ENCODE measurements at regions not wholly inside any gene's neighbourhood (a gene's known extent, or its start where the extent isn't known, plus 50 kb on each side); places are given as distances from the start of the nearest gene placed in this dataset.
A peak's percentile ranks its signal among the peaks of the same experiment; 100 is the strongest.
"Not testable (repeated sequence)": the region's sequence is repeated elsewhere in the genome, so short reads cannot be mapped to it uniquely, and the experiment has no call there.

DNA sequence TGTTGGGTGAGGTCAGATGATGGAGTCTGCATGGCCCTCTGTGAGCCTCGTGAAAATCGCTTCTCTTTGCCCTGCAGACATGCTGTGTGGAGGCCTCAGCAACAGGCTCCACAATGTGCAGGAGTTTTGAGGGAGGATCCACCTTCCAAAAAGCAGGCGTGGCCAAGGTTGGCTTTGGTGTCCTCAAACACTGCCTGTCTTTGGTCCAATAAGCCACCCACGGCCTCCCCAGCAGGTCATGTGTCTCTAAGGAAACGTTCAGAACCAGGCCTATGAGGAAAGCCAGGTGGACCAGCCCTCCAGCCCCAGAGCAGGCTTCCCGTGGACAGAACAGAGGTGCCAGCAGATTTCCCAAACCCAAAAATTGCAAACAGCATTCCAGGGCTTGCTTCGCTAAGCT lies 340.7 kb upstream of the IRX2 start:
- DNase-seq, result no peak

DNA sequence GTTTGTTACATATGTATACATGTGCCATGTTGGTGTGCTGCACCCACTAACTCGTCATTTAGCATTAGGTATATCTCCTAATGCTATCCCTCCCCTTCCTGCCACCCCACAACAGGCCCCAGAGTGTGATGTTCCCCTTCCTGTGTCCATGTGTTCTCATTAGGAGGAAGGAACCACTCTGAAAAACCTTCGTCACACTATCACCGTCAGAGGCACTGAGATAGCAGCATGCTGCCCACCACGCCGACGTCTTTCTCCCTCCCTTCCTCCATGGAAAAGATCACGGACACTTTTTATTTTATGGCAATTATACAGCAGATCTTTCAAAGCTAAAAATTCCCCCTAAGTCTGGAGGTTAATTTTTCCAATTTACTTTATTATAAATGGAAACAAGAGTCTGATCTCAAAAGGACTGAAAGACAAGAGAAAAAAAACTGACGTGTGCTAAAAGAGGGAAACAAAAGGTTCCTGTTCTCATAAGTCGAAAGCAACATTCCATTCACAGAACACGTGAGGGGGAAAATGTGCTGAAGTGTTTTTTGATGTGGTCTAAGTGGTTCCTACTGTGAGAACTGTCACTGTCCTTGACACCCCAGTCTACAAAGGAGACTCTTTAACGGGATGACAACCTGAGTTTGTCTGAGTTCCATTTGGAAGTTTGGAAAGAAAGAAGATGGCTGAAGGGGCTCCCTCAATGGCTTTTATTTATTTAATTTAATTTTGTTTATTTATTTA lies 339.7 kb upstream of the IRX2 start:
- DNase-seq, result no peak

DNA sequence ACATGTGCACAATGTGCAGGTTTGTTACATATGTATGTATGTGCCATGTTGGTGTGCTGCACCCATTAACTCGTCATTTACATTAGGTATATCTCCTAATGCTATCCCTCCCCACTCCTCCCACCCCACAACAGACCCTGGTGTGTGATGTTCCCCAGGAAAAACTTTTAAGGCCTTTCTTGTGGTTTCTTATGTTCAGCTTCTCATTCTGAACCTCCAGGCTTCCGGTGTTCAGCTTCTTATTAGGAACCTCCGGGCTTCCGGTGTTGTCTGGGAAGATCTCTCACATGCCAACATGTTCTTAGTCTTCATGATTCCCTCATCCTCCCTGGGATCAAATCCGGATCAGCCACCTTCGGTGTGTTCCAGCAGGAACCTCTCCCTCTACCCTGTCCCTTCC lies 338.8 kb upstream of the IRX2 start:
- DNase-seq, result not testable (repeated sequence)

DNA sequence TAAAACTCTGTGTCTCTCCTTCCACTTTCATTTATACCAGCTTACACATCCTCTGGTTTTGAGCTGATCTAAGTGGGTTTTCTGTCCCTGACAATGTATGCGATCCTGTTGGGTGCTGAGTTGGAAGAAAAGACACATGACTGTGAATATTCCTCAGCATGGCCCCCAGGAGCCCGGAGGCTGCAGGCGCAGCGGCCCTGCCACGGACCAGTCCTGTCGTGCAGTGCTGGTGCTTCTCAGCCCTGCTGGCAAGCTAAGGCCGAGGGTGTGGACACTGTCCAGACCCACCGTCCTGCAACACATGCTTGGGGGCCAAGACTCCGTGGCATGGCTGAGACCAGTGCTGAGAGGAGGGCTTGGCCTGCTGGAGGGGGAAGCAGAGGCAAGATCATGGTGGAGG lies 328.9 kb upstream of the IRX2 start:
- no peak for DNase-seq

DNA sequence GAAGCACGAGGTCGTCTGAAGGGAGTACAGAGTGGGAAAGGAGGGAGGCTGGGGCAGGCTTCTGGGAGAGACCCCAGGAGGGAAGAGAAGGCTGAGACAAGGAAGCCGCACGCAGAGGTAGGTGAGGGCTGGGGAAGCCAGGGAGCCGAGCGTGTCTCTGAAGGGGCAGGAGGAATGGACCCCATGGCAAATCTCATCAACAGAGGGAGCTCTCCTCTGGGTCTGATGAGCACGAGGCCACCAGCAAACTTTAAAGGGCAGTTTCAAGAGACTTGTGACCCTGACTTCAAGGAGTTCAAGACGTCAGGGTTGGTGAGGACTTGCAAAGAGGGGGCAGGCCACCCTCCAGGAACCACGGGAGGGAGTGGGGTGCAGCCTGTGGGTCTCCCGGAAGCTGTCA lies 326.2 kb upstream of the IRX2 start:
- DNase-seq, result no peak

DNA sequence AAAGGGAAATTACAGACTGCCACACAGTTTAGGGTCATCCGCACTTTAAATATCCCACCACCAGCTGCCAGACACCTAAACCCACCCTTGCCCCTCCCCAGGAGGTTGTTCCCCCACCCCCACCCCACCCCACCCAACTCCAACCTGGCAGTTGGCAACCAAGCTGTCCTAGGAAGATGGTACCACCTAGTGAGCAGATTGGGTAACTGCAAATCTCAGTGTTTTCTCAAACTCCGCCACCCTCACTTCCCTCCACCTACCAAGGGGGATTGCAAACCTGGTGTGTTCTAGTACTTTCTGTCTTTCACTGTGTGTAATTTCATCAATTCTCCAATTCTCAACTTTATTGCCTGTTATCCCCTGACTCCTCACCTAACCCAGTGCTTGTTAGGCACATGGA lies 323.8 kb upstream of the IRX2 start:
- DNase-seq, result no peak

DNA sequence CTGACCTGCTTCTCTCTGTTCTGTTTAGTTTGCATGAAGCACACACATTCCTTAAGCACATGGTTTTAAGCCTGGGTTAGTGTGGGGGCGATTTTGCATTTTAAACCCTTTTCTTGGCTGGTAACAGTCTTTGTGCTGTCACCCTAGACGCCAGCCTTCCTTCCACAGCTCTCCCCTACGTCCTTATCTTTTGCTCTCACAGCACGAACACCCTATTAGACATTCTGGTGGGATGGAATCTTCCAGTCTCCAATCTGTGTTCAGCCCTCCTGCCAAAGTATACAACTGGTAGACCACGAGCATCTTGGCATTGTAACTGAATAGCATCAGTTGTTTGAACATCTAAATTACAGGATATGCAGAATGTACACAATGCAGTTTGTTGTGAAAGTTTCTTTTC lies 316.9 kb upstream of the IRX2 start:
- DNase-seq, result no peak

DNA sequence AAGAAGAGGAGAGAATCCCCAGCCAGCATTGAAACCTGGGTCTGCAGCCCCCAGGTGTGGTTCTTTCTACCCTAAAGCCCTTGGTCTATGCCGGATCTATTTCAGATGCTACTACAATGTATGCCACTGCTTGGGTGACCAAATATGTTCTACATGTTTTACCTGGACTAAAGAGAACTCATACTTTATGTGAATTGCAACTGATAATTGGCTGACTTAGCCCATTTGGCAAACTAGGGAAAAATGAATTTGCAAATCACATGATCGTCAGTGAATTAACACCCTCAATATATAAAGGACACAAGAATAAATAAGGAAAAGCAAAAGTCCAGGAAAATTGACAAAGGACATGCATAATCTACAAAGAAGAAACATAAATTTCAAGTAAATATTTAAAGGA lies 308.8 kb upstream of the IRX2 start:
- DNase-seq, result no peak

DNA sequence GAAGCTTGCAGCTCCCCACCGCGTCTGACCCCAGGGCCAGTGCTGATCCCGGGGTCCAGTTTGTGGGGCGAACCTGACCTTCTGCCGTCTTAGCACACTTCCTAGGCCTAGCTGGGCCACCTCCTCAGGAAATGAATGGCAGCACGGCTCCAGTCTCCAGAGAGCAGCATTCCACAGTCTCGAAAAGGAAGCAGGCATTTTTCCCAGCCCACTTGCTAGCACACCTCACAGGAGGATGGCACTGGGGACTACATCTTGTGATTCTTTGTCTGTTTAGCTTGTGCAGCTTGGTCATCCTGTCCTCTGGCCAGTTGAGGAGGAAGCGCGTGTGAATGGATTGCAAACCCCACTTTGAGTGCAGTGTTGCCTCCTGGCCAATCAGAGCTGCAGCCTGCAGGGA lies 308.0 kb upstream of the IRX2 start:
- no peak for DNase-seq

DNA sequence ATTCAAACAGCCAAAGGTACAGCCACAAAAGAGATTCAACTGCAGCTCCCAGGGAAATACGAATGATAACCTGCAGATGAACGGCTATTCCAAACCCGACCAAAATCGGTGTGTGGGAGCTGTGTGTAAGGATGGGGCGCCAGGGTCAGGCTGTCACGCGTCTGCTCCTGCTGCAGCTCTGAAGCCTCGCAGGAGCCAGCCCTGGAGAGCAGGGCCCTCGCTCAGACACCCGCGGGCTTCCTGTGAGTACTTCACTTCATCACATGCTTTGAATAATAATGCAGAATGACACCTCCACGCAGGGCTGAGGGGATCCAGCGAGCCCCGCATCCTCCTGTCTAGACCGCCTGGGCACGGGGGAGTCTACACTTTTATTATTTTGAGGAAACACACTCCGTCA lies 307.5 kb upstream of the IRX2 start:
- DNase-seq, result no peak

DNA sequence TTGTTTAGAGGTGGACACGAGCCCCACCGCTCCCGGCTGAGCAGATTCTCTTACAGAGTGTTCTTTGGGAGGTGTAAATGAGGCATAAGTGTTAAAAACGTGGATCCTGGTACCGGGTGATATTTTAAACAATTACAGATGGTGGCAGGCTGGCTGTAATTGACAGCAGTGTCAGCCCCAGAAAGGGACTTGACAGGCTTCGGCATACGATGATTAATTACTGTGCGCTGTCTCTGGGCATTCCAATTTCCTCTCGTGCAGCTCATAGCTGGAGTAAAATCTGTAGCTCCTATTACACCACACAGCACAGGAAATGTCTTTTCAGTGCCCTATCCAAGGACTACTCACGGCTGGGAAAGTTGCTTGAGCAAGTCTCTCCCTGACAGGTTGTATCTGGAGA lies 305.4 kb upstream of the IRX2 start:
- DNase-seq, result peak in 1 of 2 experiments; percentile 41

DNA sequence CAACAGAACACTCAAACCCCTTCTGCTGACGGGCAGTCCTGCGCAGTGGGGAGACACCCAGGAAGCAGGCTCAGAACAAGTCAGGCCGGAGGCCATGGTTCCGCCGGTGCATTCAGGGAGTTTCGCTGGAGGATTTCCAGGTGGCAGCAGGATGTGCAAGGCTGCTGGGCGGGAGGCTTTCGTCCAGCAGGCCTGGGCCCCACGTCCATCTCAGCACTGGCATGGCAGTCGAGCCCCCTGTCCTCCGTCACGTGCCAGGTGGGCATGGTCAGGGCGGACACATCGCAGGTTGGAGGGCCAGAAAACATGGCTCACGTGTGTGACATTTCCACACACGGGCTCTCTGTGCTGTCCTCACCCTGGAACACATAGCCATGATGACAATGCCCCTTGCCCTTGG lies 299.9 kb upstream of the IRX2 start:
- no peak for DNase-seq

DNA sequence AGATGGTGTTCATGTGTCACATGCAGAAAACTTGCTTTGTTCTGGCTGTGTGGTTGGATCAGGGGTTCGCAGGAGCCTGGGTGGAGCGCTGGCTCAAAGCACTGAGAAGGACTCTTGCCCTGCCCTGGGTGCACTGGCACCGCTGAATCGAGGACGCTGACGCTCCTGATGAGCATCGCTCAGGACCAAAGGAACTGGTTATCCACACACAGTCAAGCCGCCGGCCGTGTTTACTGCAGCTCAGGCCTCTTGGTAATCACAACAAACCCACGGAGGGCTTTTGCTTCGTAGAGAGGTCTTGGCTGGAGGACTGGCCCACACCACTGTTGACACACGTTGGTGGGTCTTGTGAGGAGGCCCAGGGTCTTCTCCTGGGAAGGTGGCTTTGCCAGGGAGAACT lies 299.4 kb upstream of the IRX2 start:
- peak in 1 of 2 experiments; percentile 26 for DNase-seq

DNA sequence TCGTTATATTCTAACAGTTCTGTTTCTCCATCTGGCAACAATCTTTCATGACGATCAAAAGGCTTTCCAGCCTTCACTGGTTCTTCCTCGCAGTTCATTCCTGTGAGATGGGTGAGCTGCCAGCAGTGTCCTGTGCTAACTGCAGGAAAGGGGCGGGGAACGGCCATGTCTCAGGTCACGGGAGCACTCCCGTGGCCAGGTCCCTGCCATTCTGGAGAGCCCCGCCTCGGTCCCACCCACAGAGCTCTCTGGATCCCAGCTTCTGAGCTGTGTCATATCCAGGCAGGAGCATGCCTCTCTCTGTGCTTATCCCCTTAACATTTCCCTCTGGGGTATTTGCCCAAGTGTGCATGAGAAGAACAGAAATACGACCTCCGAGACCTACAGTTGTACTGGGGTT lies 297.8 kb upstream of the IRX2 start:
- no peak for DNase-seq

DNA sequence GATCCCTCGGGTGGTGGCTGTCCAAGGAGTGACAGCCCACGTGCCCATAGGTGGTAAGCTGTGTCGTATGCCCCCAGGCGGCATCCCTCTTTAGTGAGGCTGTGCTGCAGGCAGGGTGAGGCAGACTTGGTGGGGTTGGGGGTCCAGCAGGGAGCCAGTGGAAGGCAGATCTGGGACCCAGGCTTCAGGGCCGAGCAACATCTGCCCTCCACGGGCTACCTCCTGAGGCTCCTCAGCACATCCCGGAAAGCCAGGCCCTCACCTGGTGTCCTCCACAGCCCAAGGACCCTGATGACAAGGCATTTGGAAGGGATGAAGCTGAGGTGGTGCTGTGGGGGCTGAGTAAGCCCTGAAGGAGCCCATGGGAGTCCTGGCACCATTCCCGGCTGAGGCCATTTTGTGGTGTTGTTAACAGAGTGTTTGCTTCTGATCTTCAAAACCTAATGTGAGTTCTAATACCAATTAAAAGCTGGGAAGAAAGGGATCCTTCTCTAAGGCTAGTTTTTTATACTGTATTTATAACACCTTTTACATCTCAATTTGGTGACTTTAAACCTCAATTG lies 295.8 kb upstream of the IRX2 start:
- no peak for DNase-seq

DNA sequence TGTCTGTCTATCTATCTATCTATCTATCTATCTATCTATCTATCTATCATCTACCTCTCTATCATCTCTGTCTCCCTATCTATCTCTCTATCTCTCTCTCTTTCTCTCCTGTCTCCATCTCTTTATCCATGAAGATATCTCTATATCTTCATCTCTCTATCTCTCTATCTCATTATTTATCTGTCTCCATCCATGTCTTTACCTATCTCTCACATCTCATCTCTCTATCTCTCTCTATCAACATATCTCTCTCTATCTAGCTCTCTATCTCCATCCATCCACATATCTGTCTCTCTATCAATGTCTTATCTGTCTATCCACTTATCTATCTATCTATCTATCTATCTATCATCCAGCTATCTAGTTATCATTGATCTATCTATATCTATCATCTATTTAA lies 292.1 kb upstream of the IRX2 start:
- no peak for DNase-seq

DNA sequence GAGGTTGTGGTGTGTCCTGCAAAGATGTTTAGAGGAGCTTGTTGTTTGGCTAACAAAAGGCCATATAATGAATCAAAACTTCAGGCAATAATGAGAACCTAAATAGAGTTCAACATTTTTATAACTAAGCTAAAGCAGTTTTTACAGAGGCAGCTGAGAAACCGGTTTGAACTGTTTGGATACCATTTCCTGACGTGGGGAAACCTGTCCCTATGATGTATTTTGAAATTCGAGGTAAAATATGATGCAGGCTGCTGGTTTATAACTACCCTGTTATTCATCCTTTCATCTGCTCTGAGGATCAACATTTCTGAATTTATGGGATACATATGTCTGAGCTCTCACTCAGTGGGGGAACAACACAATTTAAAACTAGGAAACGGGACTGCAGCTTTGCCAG lies 289.5 kb upstream of the IRX2 start:
- DNase-seq, result no peak

DNA sequence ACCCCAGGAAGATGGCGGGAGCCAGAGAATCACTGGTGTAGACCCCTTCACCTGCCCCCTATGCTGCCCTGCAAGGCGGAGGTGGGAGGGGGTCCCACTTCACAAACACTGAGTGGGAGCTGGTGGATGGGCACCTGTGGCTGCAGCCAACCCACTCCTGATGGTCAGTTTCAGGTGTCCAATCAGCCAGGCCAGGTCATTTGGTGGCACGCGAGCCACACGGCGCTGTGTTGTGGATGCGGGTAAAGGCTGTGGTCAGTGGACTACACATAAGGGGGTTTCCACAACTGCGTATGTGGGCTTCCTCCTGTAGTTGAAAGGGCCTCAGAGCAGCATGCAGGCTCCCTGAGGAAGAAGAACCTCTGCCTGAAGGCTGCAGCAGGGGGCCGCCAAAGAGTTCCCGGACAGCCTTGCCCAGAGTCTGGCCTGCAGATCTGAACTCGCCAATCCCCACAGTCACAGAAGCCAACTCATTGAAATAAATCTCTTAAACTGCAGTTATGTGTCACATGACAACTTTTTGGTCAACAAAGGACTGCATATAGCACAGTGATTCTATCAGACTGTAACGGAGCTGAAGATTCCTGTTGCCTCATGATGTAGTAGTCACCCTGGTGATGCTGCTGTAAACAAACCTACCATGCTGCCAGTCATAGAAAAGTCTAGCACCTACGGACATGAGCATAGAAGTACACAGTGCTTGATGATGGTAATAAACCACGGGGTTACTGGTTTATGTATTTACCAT lies 284.7 kb upstream of the IRX2 start:
- DNase-seq, result no peak

DNA sequence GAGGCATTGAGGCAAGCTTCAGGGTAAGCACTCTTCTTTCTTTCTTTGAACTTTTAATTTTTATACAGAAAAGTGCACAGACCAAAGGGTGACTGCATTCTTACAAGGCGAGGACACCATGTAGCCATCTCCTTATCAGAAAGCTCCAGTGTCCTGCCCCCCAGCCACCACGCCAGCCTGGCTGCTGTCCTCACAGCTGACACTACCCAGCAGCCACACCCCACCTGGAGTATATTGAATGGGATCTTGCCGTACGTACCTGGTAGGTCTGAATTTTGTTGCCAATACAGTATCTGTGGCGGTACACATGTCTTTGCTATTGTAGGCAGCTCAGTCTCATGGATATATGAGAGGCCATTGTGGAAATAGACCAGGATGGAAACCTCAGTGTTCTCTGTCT lies 284.0 kb upstream of the IRX2 start:
- no peak for DNase-seq

DNA sequence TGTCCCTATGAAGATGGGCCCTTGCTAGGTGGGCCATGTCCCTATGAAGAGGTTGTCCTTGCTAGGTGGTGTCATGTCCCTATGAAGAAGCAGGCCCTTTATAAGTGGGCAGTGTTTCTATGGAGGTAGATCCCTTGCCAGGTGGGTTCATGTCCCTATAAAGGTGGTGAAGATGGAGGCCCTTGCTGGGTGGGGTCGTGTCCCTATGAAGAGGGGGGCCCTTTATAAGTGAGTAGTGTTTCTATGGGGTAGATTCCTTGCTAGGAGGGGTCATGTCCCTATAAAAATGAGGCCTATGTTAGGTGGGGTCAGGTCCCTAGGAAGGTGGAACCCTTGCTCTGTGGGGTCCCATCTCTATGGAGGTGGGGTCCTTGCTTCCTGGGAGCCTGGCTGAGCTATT lies 283.4 kb upstream of the IRX2 start:
- DNase-seq, result no peak

DNA sequence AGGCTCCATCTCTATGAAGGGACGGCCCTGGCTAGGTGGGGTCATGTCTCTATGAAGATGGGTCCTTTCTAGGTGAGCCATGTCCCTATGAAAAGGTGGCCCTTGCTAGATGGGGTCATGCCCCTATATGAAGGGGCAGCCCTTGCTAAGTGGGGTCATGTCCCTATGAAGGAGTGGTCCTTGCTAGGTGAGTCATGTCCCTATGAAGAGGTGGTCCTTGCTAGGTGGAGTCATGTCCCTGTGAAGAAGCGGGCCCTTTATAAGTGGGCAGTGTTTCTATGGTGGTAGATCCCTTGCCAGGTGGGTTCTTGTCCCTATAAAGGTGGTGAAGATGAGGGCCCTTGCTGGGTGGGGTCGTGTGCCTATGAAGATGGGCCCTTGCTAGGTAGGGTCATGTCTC lies 283.0 kb upstream of the IRX2 start:
- no peak for DNase-seq

DNA sequence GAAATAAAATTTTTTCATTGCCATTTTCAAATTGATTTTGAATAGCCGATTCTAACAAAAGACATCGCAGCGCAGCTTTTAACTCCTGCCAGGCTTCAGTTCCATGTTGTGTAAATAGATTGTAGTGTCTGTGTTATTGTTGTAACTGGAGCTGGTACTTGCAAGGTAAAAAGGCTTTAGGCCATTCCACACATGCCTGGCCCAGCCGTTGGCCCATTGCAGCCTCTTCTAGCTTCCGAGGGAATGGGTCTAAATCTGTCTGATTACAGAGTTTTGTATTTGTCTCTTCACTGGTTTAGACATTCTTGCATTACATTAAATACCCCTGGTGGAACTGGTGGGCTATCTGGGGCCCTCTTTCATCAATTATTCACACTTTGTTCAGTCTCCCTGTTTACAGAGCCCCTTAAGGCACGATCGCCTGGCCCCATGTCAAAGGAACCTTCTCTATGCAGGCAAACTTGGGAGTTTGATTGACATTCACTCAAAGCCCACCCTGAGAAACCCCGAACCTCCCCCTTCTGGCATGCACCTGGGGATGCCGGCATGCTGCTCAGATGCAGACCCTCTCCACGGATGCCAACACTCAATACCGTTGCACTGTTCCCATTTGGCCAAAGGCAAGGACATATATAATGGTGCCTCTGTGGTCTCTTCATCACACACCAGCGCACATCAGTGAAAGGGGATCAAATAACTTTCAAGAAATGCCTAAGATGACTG lies 281.7 kb upstream of the IRX2 start:
- no peak for DNase-seq

DNA sequence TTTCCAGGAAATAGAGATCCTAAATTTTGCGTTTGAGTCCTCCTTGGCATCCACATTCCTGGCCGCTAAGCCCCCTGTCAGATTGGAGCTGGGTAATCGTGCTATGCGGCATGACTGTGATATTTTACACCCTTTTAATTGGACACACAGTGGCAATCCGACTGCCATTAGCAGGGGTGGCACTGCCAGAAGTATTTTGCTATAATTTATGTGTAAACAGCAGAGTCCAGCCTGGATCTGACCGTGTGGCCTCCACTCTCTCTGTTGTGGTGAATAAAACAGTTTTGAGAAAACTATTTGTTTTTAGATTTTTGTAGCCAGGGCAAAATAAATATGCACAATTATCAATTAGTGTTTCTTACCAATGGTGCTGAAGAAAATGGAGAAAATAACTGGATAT lies 281.0 kb upstream of the IRX2 start:
- no peak for DNase-seq

All from NCI-H524 (cell line).